Adrenal gland (tissue), 9 donors: ENCODE measurements at regions not wholly inside any gene's neighbourhood (a gene's known extent, or its start where the extent isn't known, plus 50 kb on each side); places are given as distances from the start of the nearest gene placed in this dataset.
A peak's percentile ranks its signal among the peaks of the same experiment; 100 is the strongest.

Experiments used
- DNase-seq, 7 donors: peaks; one replicate each; pipeline ENCODE4 v3.0.0-alpha.2; 2019 to 2020
- H3K27ac ChIP-seq, 5 donors: fragments of 200-600 bp; sonication (generic) in 4 of 5; 1 replicate in 3 of 5; 2 replicates in 2 of 5; pipeline versions ENCODE4 v1.5.1 to v1.8.0; 2016 to 2020; ENCODE audit warnings: mild to moderate bottlenecking in 1 of 5
- H3K27me3 ChIP-seq: fragments of 200-600 bp; 2 replicates; pipeline ENCODE4 v1.8.0; 2021
- H3K36me3 ChIP-seq, 2 donors: fragments of 200-600 bp; replicated peaks in 1 of 2; 1 replicate in 1 of 2; 2 replicates in 1 of 2; pipeline versions ENCODE4 v1.5.1 to v1.8.0; 2018 to 2022
- H3K4me1 ChIP-seq, 2 donors: fragments of 200-600 bp; replicated peaks in 1 of 2; 1 replicate in 1 of 2; 2 replicates in 1 of 2; pipeline versions ENCODE4 v1.5.1 to v1.8.0; 2018 to 2021
- H3K4me3 ChIP-seq, 4 donors: fragments of 200-600 bp; sonication (generic) in 3 of 4; one replicate each; pipeline ENCODE4 v1.5.1; 2016 to 2018
- H3K9me3 ChIP-seq, 3 donors: fragments of 200-600 bp; sonication (generic) in 1 of 3; replicated peaks in 1 of 3; 1 replicate in 2 of 3; 2 replicates in 1 of 3; pipeline versions ENCODE4 v1.5.1 to v1.8.0; 2016 to 2021
- CTCF ChIP-seq, 6 experiments: fragments of 450-650 bp in 4 of 6; fragments of 200-600 bp in 2 of 6; sonication (generic) in 1 of 6; IDR thresholded peaks; 1 replicate in 5 of 6; 2 replicates in 1 of 6; pipeline versions ENCODE4 v1.5.1 to v1.8.0; 2016 to 2021; ENCODE audit warnings: antibody characterized with exemption in 6 of 6, mild to moderate bottlenecking in 2 of 6, moderate library complexity in 1 of 6
- POLR2A ChIP-seq, 2 donors: fragments of 450-650 bp; IDR thresholded peaks; one replicate each; pipeline ENCODE4 v1.6.1; 2017; ENCODE audit warnings: antibody characterized with exemption in 2 of 2, mild to moderate bottlenecking in 2 of 2, moderate library complexity in 1 of 2
- WGBS, 4 donors: extraction: QIAGEN DNeasy Blood & Tissue Kit in 2 of 4; methylation state at CpG; one replicate each; pipeline versions ENCODE4 v1.1.5 to v1.1.7; 2013 to 2017; 5-methylcytosine and 5-hydroxymethylcytosine counted together
- intact Hi-C, 2 donors: fragments of 100-400 bp; cut with DNase I; formaldehyde crosslinking; loops; one replicate each; pipeline versions ENCODE4 v1.14.1 to v1.15.0; 2022 to 2023
- donor health status: healthy with polysubstance abuse.
- donor health status: Bipolar disorder and iron deficiency.
- donor health status: DM: yes; HTN: yes; CAD: no.
- donor health status: DM: no; HTN: no; CAD: no.
- donor health status: DM: no; HTN: no; CAD: no.

DNA sequence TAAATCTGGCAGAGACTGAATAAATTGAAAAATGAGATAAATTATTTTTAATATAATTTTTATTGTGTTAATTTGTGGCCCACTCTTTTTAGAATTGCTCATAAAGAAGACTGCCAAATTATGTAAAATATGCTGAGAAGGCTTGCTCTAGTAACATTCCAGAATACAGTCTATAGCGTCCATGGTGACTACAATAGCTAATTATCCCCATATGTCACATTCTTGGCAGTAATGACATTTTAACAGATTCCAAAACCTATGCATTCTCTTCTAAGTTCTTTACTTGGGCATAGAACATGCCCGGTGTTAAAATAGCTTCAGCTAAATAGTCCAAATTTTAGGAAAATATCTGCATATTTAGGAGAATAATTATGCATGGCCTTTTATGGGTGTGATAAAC lies 697.0 kb upstream of the SEMA6A start:
- Histone ChIP-seq H3K27ac (no peak overlapping the region), H3K4me3 (no peak overlapping the region), H3K36me3 (no peaks in the 10 kb centered on the region), H3K9me3 (no peaks in the 10 kb centered on the region), H3K27me3 (no peaks in the 10 kb centered on the region), H3K4me1 (no peaks in the 10 kb centered on the region)
- intact Hi-C loops, result no loop called here
- 82 to 91% (median 82%) methylated on average over 2 of the region's 2 CpGs for WGBS, 4 donors
- TF ChIP-seq POLR2A (IDR thresholded peaks at IDR 0.05), result no peak
- no peak for TF ChIP-seq CTCF (IDR thresholded peaks at IDR 0.05)
- DNase-seq, result no peak

DNA sequence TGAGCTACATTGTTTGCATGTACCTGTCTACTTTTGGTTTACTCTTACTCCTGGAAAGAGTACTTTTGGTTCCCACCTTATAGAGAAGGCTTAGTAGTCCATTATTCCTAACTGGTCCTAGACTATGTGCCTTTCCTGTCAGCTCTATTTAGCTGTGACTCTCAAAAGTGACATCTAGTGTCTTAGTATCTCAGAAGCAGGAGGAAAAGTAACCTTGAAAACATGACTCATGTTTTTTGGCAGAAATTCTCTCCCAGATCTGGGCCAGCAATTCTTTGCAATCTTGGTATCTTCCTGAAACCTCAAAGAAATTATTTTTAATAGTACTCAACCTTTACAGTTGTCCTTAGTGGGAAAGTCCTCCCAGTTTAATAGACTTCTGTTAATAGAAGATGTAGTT lies 691.7 kb upstream of the SEMA6A start:
- Histone ChIP-seq H3K27me3 (no peaks in the 10 kb centered on the region), H3K4me3 (no peak overlapping the region), H3K27ac (no peak overlapping the region), H3K9me3 (peaks cover 0 to 3% (median 0%) of the 10 kb centered on the region in 3 donors), H3K4me1 (no peaks in the 10 kb centered on the region), H3K36me3 (no peaks in the 10 kb centered on the region)
- DNase-seq, result peak in 6 of 7 donors; percentile 8 to 54 (median 34)
- no peak for TF ChIP-seq CTCF (IDR thresholded peaks at IDR 0.05)
- no peak for TF ChIP-seq POLR2A (IDR thresholded peaks at IDR 0.05)
- intact Hi-C loops, result no loop called here

DNA sequence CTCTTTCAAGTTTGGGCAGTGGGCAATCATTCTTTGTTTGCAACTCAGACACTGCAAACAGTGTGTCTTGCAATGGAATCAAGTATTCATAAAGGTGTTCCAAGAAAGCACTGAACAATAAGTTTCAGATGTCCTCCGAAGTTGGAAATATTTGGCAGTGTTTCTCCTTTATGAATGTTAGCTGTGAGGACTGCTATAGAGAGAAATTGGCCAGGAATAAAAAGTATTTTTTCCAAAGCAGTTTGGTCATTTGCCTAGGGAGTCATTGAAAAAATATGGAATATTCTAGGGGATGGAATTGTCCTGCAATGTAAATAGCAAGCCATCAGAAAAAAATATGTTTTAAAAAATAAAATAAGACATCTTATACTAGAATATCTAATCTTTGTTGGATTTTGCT lies 688.6 kb upstream of the SEMA6A start:
- H3K36me3 ChIP-seq, result no peaks in the 10 kb centered on the region
- intact Hi-C loops, result no loop called here
- no peaks in the 10 kb centered on the region for H3K27me3 ChIP-seq
- no peak for TF ChIP-seq POLR2A (IDR thresholded peaks at IDR 0.05)
- no peak for TF ChIP-seq CTCF (IDR thresholded peaks at IDR 0.05)
- DNase-seq, result no peak
- peaks cover 0 to 3% (median 0%) of the 10 kb centered on the region in 3 donors for H3K9me3 ChIP-seq
- H3K4me1 ChIP-seq, result no peaks in the 10 kb centered on the region
- 57 to 78% (median 67%) methylated on average over 1 of the region's 1 CpG for WGBS, 4 donors
- no peak overlapping the region for H3K27ac ChIP-seq
- H3K4me3 ChIP-seq, result no peak overlapping the region

- H3K27me3 ChIP-seq, result no peaks in the 10 kb centered on the region
- WGBS, 4 donors, result 60 to 65% (median 63%) methylated on average over 4 of the region's 4 CpGs
- no peak overlapping the region for H3K4me3 ChIP-seq
- H3K9me3 ChIP-seq, result peaks cover 0 to 3% (median 0%) of the 10 kb centered on the region in 3 donors
- H3K27ac ChIP-seq, result no peak overlapping the region
- no peak for DNase-seq
- H3K36me3 ChIP-seq, result no peaks in the 10 kb centered on the region
- intact Hi-C loops, result no loop called here
- TF ChIP-seq POLR2A (IDR thresholded peaks at IDR 0.05), result no peak
- TF ChIP-seq CTCF (IDR thresholded peaks at IDR 0.05), result no peak
- H3K4me1 ChIP-seq, result no peaks in the 10 kb centered on the region
Measured at GRCh38 chr5:117262572-117263131, 688.0 kb upstream of the SEMA6A start.
